H9 (cell line): ENCODE measurements at regions not wholly inside any gene's neighbourhood (a gene's known extent, or its start where the extent isn't known, plus 50 kb on each side); places are given as distances from the start of the nearest gene placed in this dataset.

ENCODE experiments used
- DNase-seq: peaks from one replicate; pipeline ENCODE4 v3.0.0-alpha.2; 2017
- H2AFZ ChIP-seq: one replicate; pipeline ENCODE4 v1.6.1; 2013; ENCODE audit warnings: mild to moderate bottlenecking, low read length, control low read depth, moderate library complexity
- H2AK5ac ChIP-seq: 2 replicates; pipeline ENCODE4 v1.6.1; 2013; ENCODE audit warnings: low read length, control low read depth, mixed read lengths; ENCODE audit not compliant: insufficient read length
- H2BK120ac ChIP-seq: one replicate; pipeline ENCODE4 v1.6.1; 2013; ENCODE audit warnings: low read depth, mild to moderate bottlenecking, low read length, control low read depth, inconsistent platforms; ENCODE audit not compliant: poor library complexity, severe bottlenecking
- H2BK12ac ChIP-seq: 2 replicates; pipeline ENCODE4 v1.6.1; 2013; ENCODE audit warnings: low read length, control low read depth, mixed read lengths, low read depth; ENCODE audit not compliant: insufficient read length
- H2BK15ac ChIP-seq: 2 replicates; pipeline ENCODE4 v1.6.1; 2013; ENCODE audit warnings: low read depth, low read length, control low read depth
- H2BK20ac ChIP-seq: one replicate; pipeline ENCODE4 v1.6.1; 2013; ENCODE audit warnings: low read depth, mild to moderate bottlenecking, low read length, control low read depth, inconsistent platforms; ENCODE audit not compliant: poor library complexity, severe bottlenecking
- H2BK5ac ChIP-seq: 2 replicates; pipeline ENCODE4 v1.6.1; 2013; ENCODE audit warnings: low read length, control low read depth, mixed read lengths; ENCODE audit not compliant: insufficient read length
- H3K14ac ChIP-seq: 2 replicates; pipeline ENCODE4 v1.6.1; 2013; ENCODE audit warnings: low read length, control low read depth; ENCODE audit not compliant: insufficient read depth
- H3K18ac ChIP-seq: 2 replicates; pipeline ENCODE4 v1.6.1; 2013; ENCODE audit warnings: low read depth, mild to moderate bottlenecking, mixed read lengths, low read length, control low read depth; ENCODE audit not compliant: insufficient read length
- H3K23ac ChIP-seq: 2 replicates; pipeline ENCODE4 v1.6.1; 2013; ENCODE audit warnings: low read length, control low read depth, mixed read lengths, low read depth; ENCODE audit not compliant: insufficient read length
- H3K23me2 ChIP-seq: 2 replicates; pipeline ENCODE4 v1.6.1; 2013; ENCODE audit warnings: low read depth, mild to moderate bottlenecking, mixed read lengths, low read length, control low read depth; ENCODE audit not compliant: insufficient read length, poor library complexity, severe bottlenecking
- H3K27ac ChIP-seq: 2 replicates; pipeline ENCODE4 v1.5.1; 2013; ENCODE audit warnings: low read length, control low read depth, mixed read lengths, low read depth; ENCODE audit not compliant: insufficient read length
- H3K27me3 ChIP-seq: 2 replicates; pipeline ENCODE4 v1.6.1; 2013; ENCODE audit warnings: low read length, control low read depth, inconsistent platforms; ENCODE audit not compliant: insufficient read depth
- H3K4ac ChIP-seq: 2 replicates; pipeline ENCODE4 v1.6.1; 2013; ENCODE audit warnings: low read depth, mild to moderate bottlenecking, control low read depth, inconsistent platforms, low read length, moderate library complexity
- H3K4me1 ChIP-seq: 2 replicates; pipeline ENCODE4 v1.6.1; 2013; ENCODE audit warnings: low read length, control low read depth, inconsistent platforms; ENCODE audit not compliant: insufficient read depth
- H3K4me2 ChIP-seq: 2 replicates; pipeline ENCODE4 v1.6.1; 2013; ENCODE audit warnings: low read length, control low read depth, mixed read lengths; ENCODE audit not compliant: insufficient read length, insufficient read depth
- H3K56ac ChIP-seq: 2 replicates; pipeline ENCODE4 v1.6.1; 2013; ENCODE audit warnings: low read depth, mild to moderate bottlenecking, mixed read lengths, low read length, control low read depth; ENCODE audit not compliant: insufficient read length
- H3K79me1 ChIP-seq: 2 replicates; pipeline ENCODE4 v1.6.1; 2013; ENCODE audit warnings: low read depth, mild to moderate bottlenecking, moderate library complexity, low read length, control low read depth, inconsistent platforms; ENCODE audit not compliant: insufficient read depth, poor library complexity, severe bottlenecking
- H3K79me2 ChIP-seq: 2 replicates; pipeline ENCODE4 v1.6.1; 2013; ENCODE audit warnings: low read length, control low read depth, inconsistent platforms; ENCODE audit not compliant: insufficient read depth
- H3K9ac ChIP-seq: 2 replicates; pipeline ENCODE4 v1.6.1; 2013; ENCODE audit warnings: low read length, control low read depth, mixed read lengths; ENCODE audit not compliant: insufficient read length; ENCODE audit errors: extremely low read depth
- H3K9me3 ChIP-seq: one replicate; pipeline ENCODE4 v1.6.1; 2013; ENCODE audit warnings: low read depth, low read length, inconsistent platforms; ENCODE audit not compliant: control insufficient read depth
- H3T11ph ChIP-seq: one replicate; pipeline ENCODE4 v1.6.1; 2013; ENCODE audit warnings: mild to moderate bottlenecking, low read length, control low read depth, inconsistent platforms
- H4K20me1 ChIP-seq: one replicate; pipeline ENCODE4 v1.6.1; 2013; ENCODE audit not compliant: control insufficient read depth, insufficient read length, insufficient read depth
- H4K5ac ChIP-seq: 2 replicates; pipeline ENCODE4 v1.6.1; 2013; ENCODE audit warnings: low read depth, mild to moderate bottlenecking, mixed read lengths, low read length, control low read depth; ENCODE audit not compliant: insufficient read length
- H4K8ac ChIP-seq: replicated peaks from 2 replicates; pipeline ENCODE4 v1.6.1; 2013; ENCODE audit warnings: low read length, control low read depth, mixed read lengths, low read depth; ENCODE audit not compliant: insufficient read length
- H4K91ac ChIP-seq: 2 replicates; pipeline ENCODE4 v1.6.1; 2013; ENCODE audit warnings: low read depth, mild to moderate bottlenecking, moderate library complexity, mixed read lengths, low read length, control low read depth; ENCODE audit not compliant: insufficient read length
- H3K27ac Mint-ChIP-seq, 3 experiments: 2 replicates in 2 of 3; 3 replicates in 1 of 3; pipeline ENCODE4 v1.8.0; 2020 to 2021; ENCODE audit warnings: mixed read lengths in 3 of 3, mild to moderate bottlenecking in 1 of 3, moderate library complexity in 1 of 3
- H3K27me3 Mint-ChIP-seq: 2 replicates; pipeline ENCODE4 v1.8.0; 2021; ENCODE audit warnings: low read depth, mild to moderate bottlenecking, moderate library complexity, mixed read lengths
- H3K36me3 Mint-ChIP-seq, 3 experiments: 2 replicates in 2 of 3; 3 replicates in 1 of 3; pipeline ENCODE4 v1.8.0; 2020 to 2021; ENCODE audit warnings: low read depth in 3 of 3, mixed read lengths in 3 of 3; ENCODE audit not compliant: insufficient read depth in 1 of 3
- H3K4me1 Mint-ChIP-seq, 2 experiments: 2 replicates each; pipeline ENCODE4 v1.8.0; 2020; ENCODE audit warnings: mixed read lengths in 2 of 2
- H3K4me3 Mint-ChIP-seq, 2 experiments: 2 replicates in 1 of 2; 3 replicates in 1 of 2; pipeline ENCODE4 v1.8.0; 2020 to 2021; ENCODE audit warnings: mild to moderate bottlenecking in 2 of 2, mixed read lengths in 2 of 2, moderate library complexity in 1 of 2
- H3K9me3 Mint-ChIP-seq, 2 experiments: 2 replicates in 1 of 2; 3 replicates in 1 of 2; pipeline ENCODE4 v1.8.0; 2020; ENCODE audit warnings: mild to moderate bottlenecking in 2 of 2, mixed read lengths in 2 of 2, moderate library complexity in 1 of 2
- CTCF ChIP-seq: fragments of 200-600 bp; sonication (generic); conservative IDR thresholded peaks from 3 replicates; pipeline ENCODE4 v1.8.0; 2021; ENCODE audit warnings: antibody characterized with exemption, mild to moderate bottlenecking

- Histone ChIP-seq H3K23ac (no peak overlapping the region), H3K18ac (no peak overlapping the region), H3K23me2 (no peaks in the 10 kb centered on the region), H4K91ac (no peak overlapping the region), H3K9ac (no peak overlapping the region), H2BK20ac (no peak overlapping the region), H3K4ac (no peak overlapping the region), H3K4me1 (no peaks in the 10 kb centered on the region), H3T11ph (no peak overlapping the region), H3K9me3 (no peaks in the 10 kb centered on the region), H2BK12ac (no peak overlapping the region), H4K20me1 (no peaks in the 10 kb centered on the region), H2BK15ac (no peak overlapping the region), H3K79me1 (no peaks in the 10 kb centered on the region), H2BK5ac (no peak overlapping the region), H3K79me2 (no peaks in the 10 kb centered on the region), H2BK120ac (no peak overlapping the region), H3K27me3 (no peaks in the 10 kb centered on the region), H4K5ac (no peak overlapping the region), H3K14ac (no peak overlapping the region), H2AK5ac (no peak overlapping the region), H4K8ac (no peak overlapping the region), H2AFZ (no peak overlapping the region), H3K4me2 (no peak overlapping the region), H3K56ac (no peak overlapping the region), H3K27ac (no peak overlapping the region)
- H3K9me3 Mint-ChIP-seq = no peaks in the 10 kb centered on the region
- H3K27me3 Mint-ChIP-seq = no peaks in the 10 kb centered on the region
- DNase-seq = no peak
- no peak for TF ChIP-seq CTCF
- H3K36me3 Mint-ChIP-seq = no peaks in the 10 kb centered on the region
- H3K4me3 Mint-ChIP-seq = no peak overlapping the region
- H3K4me1 Mint-ChIP-seq = peaks cover 27 to 35% of the 10 kb centered on the region in 2 experiments
- no peak overlapping the region for H3K27ac Mint-ChIP-seq
Measured at GRCh38 chr12:84704856-84705255, 207.7 kb downstream of the SLC6A15 start.
